IMR-90 (cell line): ENCODE measurements at regions not wholly inside any gene's neighbourhood (a gene's known extent, or its start where the extent isn't known, plus 50 kb on each side); places are given as distances from the start of the nearest gene placed in this dataset.

Experiments used
- CEBPB ChIP-seq: IDR thresholded peaks from 2 replicates; pipeline ENCODE4 v1.6.1; 2012; ENCODE audit warnings: low read depth, low read length, improper control_type of control experiment
- CTCF ChIP-seq: conservative IDR thresholded peaks from 2 replicates; pipeline ENCODE4 v1.5.1; 2012; ENCODE audit warnings: mild to moderate bottlenecking, low read depth, low read length, improper control_type of control experiment
- POLR2A ChIP-seq: IDR thresholded peaks from 2 replicates; pipeline ENCODE4 v1.6.1; 2012; ENCODE audit warnings: mild to moderate bottlenecking, low read depth, low read length
- SMC3 ChIP-seq: fragments of 150-350 bp; IDR thresholded peaks from 2 replicates; pipeline ENCODE4 v1.6.1; 2016; ENCODE audit warnings: low read depth, mild to moderate bottlenecking, antibody characterized with exemption, low read length, moderate library complexity

GRCh38 chr4:153045111-153045982, 109.2 kb downstream of the FHDC1 start:
- no peak for TF ChIP-seq CTCF
- TF ChIP-seq POLR2A = no peak
- TF ChIP-seq SMC3 = no peak
- no peak for TF ChIP-seq CEBPB
